ENCODE measurements at regions not wholly inside any gene's neighbourhood (a gene's known extent, or its start where the extent isn't known, plus 50 kb on each side); places are given as distances from the start of the nearest gene placed in this dataset.

GRCh38 chr3:152093901-152094300 lies 174.8 kb upstream of the MBNL1 start:
- Histone ChIP-seq H2AFZ (ENCODE audit: low read length) (no peak overlapping the region), H3K9me3 (ENCODE audit: insufficient read depth, low read depth, low read length) (no peaks in the 10 kb centered on the region), H3F3A (ENCODE audit: low read depth) (no peaks in the 10 kb centered on the region; the same call in 1 of the 2 replicates), H3K9me2 (replicated peaks; ENCODE audit: low read depth, low read length) (no peaks in the 10 kb centered on the region), H4K20me1 (ENCODE audit: insufficient read depth, low read length, poor library complexity, severe bottlenecking) (no peaks in the 10 kb centered on the region), H3K79me2 (ENCODE audit: insufficient read depth, low read length) (no peaks in the 10 kb centered on the region), H3K27me3 (ENCODE audit: insufficient read depth, low read length, poor library complexity, severe bottlenecking) (no peaks in the 10 kb centered on the region), H3K9ac (ENCODE audit: low read depth, low read length, poor library complexity, severe bottlenecking) (no peak overlapping the region), H3K4me1 (ENCODE audit: insufficient read depth, low read length, poor library complexity, severe bottlenecking) (no peaks in the 10 kb centered on the region), H3K4me2 (ENCODE audit: low read depth, low read length, poor library complexity, severe bottlenecking) (no peak overlapping the region), H3K4me3 (ENCODE audit: low read length, poor library complexity, severe bottlenecking) (no peak overlapping the region), H3K36me3 (ENCODE audit: insufficient read depth, low read length) (no peaks in the 10 kb centered on the region)
- TF ChIP-seq, protein P1, sequence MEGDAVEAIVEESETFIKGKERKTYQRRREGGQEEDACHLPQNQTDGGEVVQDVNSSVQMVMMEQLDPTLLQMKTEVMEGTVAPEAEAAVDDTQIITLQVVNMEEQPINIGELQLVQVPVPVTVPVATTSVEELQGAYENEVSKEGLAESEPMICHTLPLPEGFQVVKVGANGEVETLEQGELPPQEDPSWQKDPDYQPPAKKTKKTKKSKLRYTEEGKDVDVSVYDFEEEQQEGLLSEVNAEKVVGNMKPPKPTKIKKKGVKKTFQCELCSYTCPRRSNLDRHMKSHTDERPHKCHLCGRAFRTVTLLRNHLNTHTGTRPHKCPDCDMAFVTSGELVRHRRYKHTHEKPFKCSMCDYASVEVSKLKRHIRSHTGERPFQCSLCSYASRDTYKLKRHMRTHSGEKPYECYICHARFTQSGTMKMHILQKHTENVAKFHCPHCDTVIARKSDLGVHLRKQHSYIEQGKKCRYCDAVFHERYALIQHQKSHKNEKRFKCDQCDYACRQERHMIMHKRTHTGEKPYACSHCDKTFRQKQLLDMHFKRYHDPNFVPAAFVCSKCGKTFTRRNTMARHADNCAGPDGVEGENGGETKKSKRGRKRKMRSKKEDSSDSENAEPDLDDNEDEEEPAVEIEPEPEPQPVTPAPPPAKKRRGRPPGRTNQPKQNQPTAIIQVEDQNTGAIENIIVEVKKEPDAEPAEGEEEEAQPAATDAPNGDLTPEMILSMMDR (conservative IDR thresholded peaks at IDR 0.05; ENCODE audit: low read length) = no peak
- no peak for TF ChIP-seq EZH2phosphoT487 (IDR thresholded peaks at IDR 0.05; ENCODE audit: borderline replicate concordance)

GRCh38 chr3:152094406-152094805 lies 174.3 kb upstream of the MBNL1 start:
- Histone ChIP-seq H3F3A (ENCODE audit: low read depth) (no peaks in the 10 kb centered on the region; the same call in 1 of the 2 replicates), H2AFZ (ENCODE audit: low read length) (no peak overlapping the region)
- TF ChIP-seq, protein P1 (conservative IDR thresholded peaks at IDR 0.05; ENCODE audit: low read length) = no peak
- TF ChIP-seq EZH2phosphoT487 (IDR thresholded peaks at IDR 0.05; ENCODE audit: borderline replicate concordance) = no peak

DNA sequence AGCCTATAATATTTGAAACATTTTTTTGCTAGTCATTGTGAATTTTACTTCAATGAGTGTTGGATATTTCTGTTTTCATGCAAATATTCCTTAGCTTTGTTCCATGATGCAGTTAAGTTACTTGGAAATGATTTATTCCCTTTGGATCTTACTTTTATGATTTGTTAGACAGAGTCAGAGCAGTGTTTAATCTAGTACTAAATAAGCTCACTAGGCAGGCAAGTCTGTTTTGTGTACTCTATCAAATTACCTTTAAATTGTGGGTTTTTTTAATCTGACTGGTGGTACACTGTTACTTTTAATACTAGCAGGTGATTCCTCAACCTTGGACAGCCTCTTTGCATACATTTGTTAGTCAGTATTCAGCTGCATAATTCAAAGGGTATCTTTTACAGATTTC lies 173.3 kb upstream of the MBNL1 start:
- Histone ChIP-seq H3K4me1 (ENCODE audit: insufficient read depth, low read length, poor library complexity, severe bottlenecking) (no peaks in the 10 kb centered on the region), H3K9me3 (ENCODE audit: insufficient read depth, low read depth, low read length) (no peaks in the 10 kb centered on the region), H3K4me2 (ENCODE audit: low read depth, low read length, poor library complexity, severe bottlenecking) (no peak overlapping the region), H2AFZ (ENCODE audit: low read length) (no peak overlapping the region), H3K9ac (ENCODE audit: low read depth, low read length, poor library complexity, severe bottlenecking) (no peak overlapping the region), H4K20me1 (ENCODE audit: insufficient read depth, low read length, poor library complexity, severe bottlenecking) (no peaks in the 10 kb centered on the region), H3K9me2 (replicated peaks; ENCODE audit: low read depth, low read length) (no peaks in the 10 kb centered on the region), H3K27me3 (ENCODE audit: insufficient read depth, low read length, poor library complexity, severe bottlenecking) (no peaks in the 10 kb centered on the region), H3K36me3 (ENCODE audit: insufficient read depth, low read length) (no peaks in the 10 kb centered on the region), H3K4me3 (ENCODE audit: low read length, poor library complexity, severe bottlenecking) (no peak overlapping the region), H3F3A (ENCODE audit: low read depth) (no peaks in the 10 kb centered on the region; the same call in 1 of the 2 replicates), H3K79me2 (ENCODE audit: insufficient read depth, low read length) (no peaks in the 10 kb centered on the region)
- TF ChIP-seq EZH2phosphoT487 (IDR thresholded peaks at IDR 0.05; ENCODE audit: borderline replicate concordance) = no peak
- TF ChIP-seq, protein P1 (conservative IDR thresholded peaks at IDR 0.05; ENCODE audit: low read length) = no peak

More at GRCh38 chr3:152094406-152094805, 174.3 kb upstream of the MBNL1 start:
- Histone ChIP-seq H3K4me3 (ENCODE audit: low read length, poor library complexity, severe bottlenecking) (no peak overlapping the region), H3K9me2 (replicated peaks; ENCODE audit: low read depth, low read length) (no peaks in the 10 kb centered on the region), H3K9ac (ENCODE audit: low read depth, low read length, poor library complexity, severe bottlenecking) (no peak overlapping the region), H3K79me2 (ENCODE audit: insufficient read depth, low read length) (no peaks in the 10 kb centered on the region), H4K20me1 (ENCODE audit: insufficient read depth, low read length, poor library complexity, severe bottlenecking) (no peaks in the 10 kb centered on the region), H3K4me2 (ENCODE audit: low read depth, low read length, poor library complexity, severe bottlenecking) (no peak overlapping the region), H3K9me3 (ENCODE audit: insufficient read depth, low read depth, low read length) (no peaks in the 10 kb centered on the region), H3K4me1 (ENCODE audit: insufficient read depth, low read length, poor library complexity, severe bottlenecking) (no peaks in the 10 kb centered on the region), H3K36me3 (ENCODE audit: insufficient read depth, low read length) (no peaks in the 10 kb centered on the region), H3K27me3 (ENCODE audit: insufficient read depth, low read length, poor library complexity, severe bottlenecking) (no peaks in the 10 kb centered on the region)

Data from Loucy (cell line).